GM21786 (cell line): ENCODE measurements at regions not wholly inside any gene's neighbourhood (a gene's known extent, or its start where the extent isn't known, plus 50 kb on each side); places are given as distances from the start of the nearest gene placed in this dataset.
"Not testable (repeated sequence)": the region's sequence is repeated elsewhere in the genome, so short reads cannot be mapped to it uniquely, and the experiment has no call there.

Source experiments
- ATAC-seq: cut with Tn5 transposase; IDR thresholded peaks from one replicate; pipeline ENCODE4 v1.9.1; 2021; ENCODE audit not compliant: unreplicated experiment

GRCh38 chr6:115467726-115468125 lies 593.0 kb downstream of the FRK start:
- ATAC-seq = no peak

DNA sequence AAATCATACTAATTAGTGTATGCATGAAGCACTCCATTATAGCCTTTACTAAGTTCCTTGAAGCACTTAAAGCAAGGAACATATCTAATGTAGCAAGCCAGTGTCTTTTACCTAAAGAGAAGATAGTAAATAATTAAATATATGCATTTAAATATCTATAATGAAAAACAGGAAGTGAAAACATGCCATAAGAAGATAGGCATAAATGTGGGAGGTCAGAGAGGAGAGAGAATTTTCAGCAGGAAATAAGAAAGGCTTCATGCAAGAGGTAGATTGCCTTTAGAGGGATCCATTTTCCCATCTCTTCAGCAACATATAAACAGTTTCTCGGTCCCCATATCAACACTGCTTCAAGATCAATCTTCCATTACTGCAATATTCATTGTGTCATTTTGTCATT lies 599.8 kb downstream of the FRK start:
- ATAC-seq = no peak

- ATAC-seq = no peak
These were observed 603.8 kb downstream of the FRK start for GRCh38 chr6:115456848-115457247.

DNA sequence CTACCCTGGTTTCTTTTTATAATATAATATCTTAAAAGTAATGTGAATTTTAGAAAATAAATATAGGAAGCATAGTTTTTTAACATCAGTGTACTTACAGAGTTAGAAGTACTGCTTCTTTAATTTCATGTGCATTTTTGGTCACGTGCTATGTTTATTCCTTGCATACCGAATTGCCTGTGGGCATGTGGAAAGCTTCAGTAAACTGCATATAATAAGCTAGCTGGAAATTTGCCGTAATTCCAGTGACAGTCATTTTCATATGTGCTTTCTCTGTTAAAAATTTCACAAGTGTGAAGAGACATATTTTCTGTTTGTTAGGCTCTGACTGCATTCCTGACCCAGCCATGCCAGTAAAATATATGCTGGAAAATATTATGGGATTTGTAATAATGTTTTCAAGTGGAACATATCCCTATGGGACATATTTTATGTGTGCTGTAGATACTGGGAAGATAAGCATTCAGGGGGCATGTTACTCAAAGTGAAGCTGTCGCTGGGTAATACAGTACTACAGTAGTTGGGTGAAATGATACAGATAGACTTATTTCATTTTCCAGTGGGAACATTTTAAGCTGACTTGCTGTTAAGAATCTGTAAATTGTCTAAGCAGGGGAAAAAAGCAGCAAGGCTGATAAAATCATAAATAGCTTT lies 616.7 kb downstream of the FRK start:
- no peak for ATAC-seq

- no peak for ATAC-seq
These were observed 618.4 kb downstream of the FRK start for GRCh38 chr6:115442323-115442722.

- ATAC-seq = no peak
These were observed 619.0 kb downstream of the FRK start for GRCh38 chr6:115441651-115442050.

- no peak for ATAC-seq
These were observed 645.3 kb downstream of the FRK start for GRCh38 chr6:115415378-115415777.

- ATAC-seq = not testable (repeated sequence)
These were observed 645.8 kb downstream of the FRK start for GRCh38 chr6:115414916-115415315.

- ATAC-seq = no peak
These were observed 648.9 kb downstream of the FRK start for GRCh38 chr6:115411756-115412155.

- no peak for ATAC-seq
These were observed 656.2 kb downstream of the FRK start for GRCh38 chr6:115404446-115404845.

- ATAC-seq = no peak
These were observed 662.1 kb downstream of the FRK start for GRCh38 chr6:115398607-115399006.

GRCh38 chr6:115396112-115396906 lies 664.4 kb downstream of the FRK start:
- ATAC-seq = no peak

DNA sequence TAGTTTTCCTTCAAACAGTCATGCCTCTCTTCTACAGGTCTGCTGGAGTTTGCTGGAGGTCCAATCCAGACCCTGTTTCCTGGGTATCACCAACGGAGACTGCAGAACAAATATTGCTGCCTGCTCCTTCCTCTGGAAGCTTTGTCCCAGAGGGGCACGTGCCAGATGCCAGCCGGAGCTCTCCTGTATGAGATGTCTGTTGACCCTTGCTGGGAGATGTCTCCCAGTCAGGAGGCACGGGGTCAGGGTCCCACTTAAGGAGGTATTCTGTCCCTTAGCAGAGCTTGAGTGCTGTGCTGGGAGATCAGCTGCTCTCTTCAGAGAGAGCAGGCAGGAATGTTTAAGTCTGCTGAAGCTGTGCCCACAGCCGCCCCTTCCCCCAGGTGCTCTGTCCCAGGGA lies 666.9 kb downstream of the FRK start:
- ATAC-seq = no peak

GRCh38 chr6:115370202-115370601 lies 690.5 kb downstream of the FRK start:
- ATAC-seq = no peak

GRCh38 chr6:115365783-115366182 lies 694.9 kb downstream of the FRK start:
- no peak for ATAC-seq

- ATAC-seq = peak; percentile 91
These were observed 697.3 kb downstream of the FRK start for GRCh38 chr6:115363379-115363778.

DNA sequence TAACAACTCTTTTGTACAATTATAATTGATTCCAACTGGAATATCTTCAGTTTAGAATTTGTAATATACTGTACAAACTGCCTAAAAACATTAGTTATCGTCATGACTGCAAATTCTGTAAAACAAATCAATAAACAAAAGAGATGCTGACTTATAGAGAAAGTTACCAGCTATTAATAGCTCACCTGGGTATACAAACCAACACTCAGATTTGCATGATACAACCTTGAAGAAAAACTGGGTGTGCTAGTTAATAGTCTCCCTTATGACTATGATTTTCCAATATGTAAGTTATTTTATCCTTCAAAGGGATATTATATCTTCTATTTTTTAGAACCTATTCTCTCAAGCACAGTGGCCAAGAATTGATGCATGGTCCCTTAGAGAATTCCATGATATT lies 698.5 kb downstream of the FRK start:
- ATAC-seq = peak; percentile 34

- ATAC-seq = no peak
These were observed 699.9 kb downstream of the FRK start for GRCh38 chr6:115360602-115361325.

DNA sequence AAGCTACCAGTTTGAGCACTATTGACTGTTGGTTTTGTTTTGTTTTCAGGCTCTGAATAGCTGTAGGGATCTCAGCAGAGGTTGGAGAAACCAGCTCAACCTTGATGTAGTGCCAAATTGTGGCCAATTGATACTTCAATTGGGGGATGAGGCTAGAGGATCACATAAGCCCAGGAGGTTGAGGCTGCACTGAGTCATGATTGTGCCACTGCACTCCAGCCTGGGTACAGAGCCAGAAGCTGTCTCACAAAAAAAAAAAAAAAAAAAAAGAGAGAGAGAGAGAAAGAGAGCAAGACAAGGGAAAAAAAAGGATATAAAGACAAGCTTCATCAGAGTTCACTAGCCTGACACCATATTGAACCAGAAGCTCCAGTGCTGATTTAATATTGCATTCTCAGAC lies 702.1 kb downstream of the FRK start:
- ATAC-seq = no peak

- ATAC-seq = no peak
These were observed 704.3 kb downstream of the FRK start for GRCh38 chr6:115356371-115356770.

GRCh38 chr6:115323001-115323400 lies 737.7 kb downstream of the FRK start:
- ATAC-seq = no peak

- ATAC-seq = no peak
These were observed 740.9 kb downstream of the FRK start for GRCh38 chr6:115319823-115320222.
